HEK293T (cell line): ENCODE measurements at regions not wholly inside any gene's neighbourhood (a gene's known extent, or its start where the extent isn't known, plus 50 kb on each side); places are given as distances from the start of the nearest gene placed in this dataset.

ENCODE experiments used
- BHLHE40 ChIP-seq: fragments of 450-650 bp; IDR thresholded peaks from 2 replicates; pipeline ENCODE4 v1.6.1; 2016; ENCODE audit warnings: mild to moderate bottlenecking, moderate library complexity, borderline replicate concordance
- FOXM1 ChIP-seq: fragments of 450-650 bp; IDR thresholded peaks from 2 replicates; pipeline ENCODE4 v1.6.1; 2017; ENCODE audit warnings: mild to moderate bottlenecking, borderline replicate concordance

- TF ChIP-seq BHLHE40 (no peak), FOXM1 (no peak)
These were observed 224.1 kb downstream of the ASCL1 start for GRCh38 chr12:103181366-103182152.
